H1 (cell line): ENCODE measurements at regions not wholly inside any gene's neighbourhood (a gene's known extent, or its start where the extent isn't known, plus 50 kb on each side); places are given as distances from the start of the nearest gene placed in this dataset.

Experiments used
- CTCF ChIA-PET: fragments of 300-600 bp; sonication (Branson Sonifier 250); formaldehyde crosslinking; loops from one replicate; lab custom pipeline; 2021; ENCODE audit not compliant: partially characterized antibody; lab: Charles Lee
- POLR2A ChIA-PET: fragments of 300-600 bp; sonication (Branson Sonifier 250); formaldehyde crosslinking; loops from one replicate; lab custom pipeline; 2021; ENCODE audit warnings: inconsistent platforms; ENCODE audit not compliant: partially characterized antibody; lab: Charles Lee
- DNase-seq, 2 experiments: peaks; one replicate each; pipeline versions ENCODE4 v3.0.0 to v3.0.0-alpha.2; 2010 to 2022; ENCODE audit warnings: low spot score in 2 of 2, low read depth in 1 of 2, mixed read lengths in 1 of 2
- FAIRE-seq: peaks from 2 replicates; lab custom pipeline; 2011; peaks lifted over from hg19 to GRCh38; lab: Jason Lieb, UNC
- H2AFZ ChIP-seq: 2 replicates; pipeline ENCODE4 v1.8.1; 2012; ENCODE audit warnings: low read length, inconsistent platforms
- H2AK5ac ChIP-seq: 2 replicates; pipeline ENCODE4 v1.6.1; 2013; ENCODE audit warnings: low read depth, low read length
- H2BK120ac ChIP-seq: replicated peaks from 2 replicates; pipeline ENCODE3; 2013; ENCODE audit warnings: low read depth, low read length, inconsistent platforms
- H2BK12ac ChIP-seq: 2 replicates; pipeline ENCODE4 v1.6.1; 2013; ENCODE audit warnings: low read depth, low read length
- H2BK15ac ChIP-seq: 2 replicates; pipeline ENCODE4 v1.6.1; 2013; ENCODE audit warnings: low read length
- H2BK20ac ChIP-seq: 2 replicates; pipeline ENCODE4 v1.6.1; 2013; ENCODE audit warnings: low read length
- H2BK5ac ChIP-seq: 2 replicates; pipeline ENCODE4 v1.6.1; 2013; ENCODE audit warnings: low read depth, low read length
- H3K14ac ChIP-seq: 2 replicates; pipeline ENCODE4 v1.6.1; 2013; ENCODE audit warnings: inconsistent platforms; ENCODE audit not compliant: insufficient read length
- H3K18ac ChIP-seq: 2 replicates; pipeline ENCODE4 v1.6.1; 2013; ENCODE audit warnings: low read length; ENCODE audit errors: extremely low read depth
- H3K23ac ChIP-seq: 2 replicates; pipeline ENCODE4 v1.6.1; 2013; ENCODE audit warnings: inconsistent platforms; ENCODE audit not compliant: insufficient read length
- H3K23me2 ChIP-seq: 2 replicates; pipeline ENCODE4 v1.6.1; 2013; ENCODE audit warnings: low read depth, low read length
- H3K27ac ChIP-seq: 2 replicates; pipeline ENCODE4 v1.6.1; 2011; ENCODE audit warnings: low read depth, low read length, inconsistent platforms
- H3K27me3 ChIP-seq, 4 experiments: replicated peaks in 1 of 4; 1 replicate in 1 of 4; 2 replicates in 3 of 4; pipeline versions ENCODE4 v1.6.1 to v1.8.1; 2011 to 2013; ENCODE audit warnings: low read length in 3 of 4, mild to moderate bottlenecking in 3 of 4, inconsistent platforms in 2 of 4, mixed read lengths in 2 of 4, moderate library complexity in 1 of 4; ENCODE audit not compliant: control insufficient read depth in 3 of 4, insufficient read depth in 3 of 4; ENCODE audit errors: extremely low read depth in 1 of 4
- H3K36me3 ChIP-seq, 4 experiments: 2 replicates each; pipeline versions ENCODE4 v1.6.1 to v1.8.1; 2011 to 2013; ENCODE audit warnings: mild to moderate bottlenecking in 4 of 4, low read length in 3 of 4, moderate library complexity in 2 of 4, control low read depth in 1 of 4, inconsistent platforms in 1 of 4; ENCODE audit not compliant: insufficient read depth in 4 of 4, control insufficient read depth in 2 of 4
- H3K4ac ChIP-seq: replicated peaks from 2 replicates; pipeline ENCODE3; 2013; ENCODE audit warnings: low read length, low read depth, mixed read lengths, inconsistent platforms; ENCODE audit not compliant: insufficient read length
- H3K4me1 ChIP-seq, 4 experiments: replicated peaks in 1 of 4; 1 replicate in 1 of 4; 2 replicates in 3 of 4; pipeline versions ENCODE4 v1.6.1 to v1.8.1; 2011 to 2013; ENCODE audit warnings: low read length in 3 of 4, inconsistent platforms in 2 of 4, mixed read lengths in 1 of 4; ENCODE audit not compliant: insufficient read depth in 4 of 4, control insufficient read depth in 3 of 4
- H3K4me2 ChIP-seq, 2 experiments: 2 replicates each; pipeline versions ENCODE4 v1.6.1 to v1.8.1; 2011 to 2013; ENCODE audit warnings: low read depth in 2 of 2, low read length in 2 of 2, control low read depth in 1 of 2, inconsistent platforms in 1 of 2, mild to moderate bottlenecking in 1 of 2; ENCODE audit not compliant: insufficient read depth in 1 of 2
- H3K4me3 ChIP-seq, 4 experiments: fragments of 200-600, 300-600 bp in 1 of 4; sonication (generic), shearing (Covaris generic), sonication (Bioruptor Twin) in 1 of 4; 2 replicates each; pipeline versions ENCODE4 v1.5.1 to v1.8.1; 2011 to 2016; ENCODE audit warnings: low read length in 4 of 4, low read depth in 3 of 4, control low read depth in 2 of 4, inconsistent platforms in 2 of 4, mild to moderate bottlenecking in 2 of 4, mixed read lengths in 1 of 4, moderate library complexity in 1 of 4; ENCODE audit not compliant: insufficient read depth in 2 of 4; ENCODE audit errors: extremely low read depth in 1 of 4
- H3K56ac ChIP-seq: replicated peaks from 2 replicates; pipeline ENCODE3; 2013; ENCODE audit warnings: low read depth, mild to moderate bottlenecking, mixed read lengths, low read length, inconsistent platforms; ENCODE audit not compliant: insufficient read length
- H3K79me1 ChIP-seq: 2 replicates; pipeline ENCODE4 v1.6.1; 2013; ENCODE audit warnings: low read depth, low read length, control low read depth
- H3K79me2 ChIP-seq, 2 experiments: 2 replicates each; pipeline versions ENCODE4 v1.6.1 to v1.8.1; 2012 to 2013; ENCODE audit warnings: low read length in 2 of 2, mild to moderate bottlenecking in 2 of 2, inconsistent platforms in 1 of 2; ENCODE audit not compliant: insufficient read depth in 2 of 2, control insufficient read depth in 1 of 2
- H3K9ac ChIP-seq, 4 experiments: replicated peaks in 1 of 4; 1 replicate in 1 of 4; 2 replicates in 3 of 4; pipeline versions ENCODE4 v1.6.1 to v1.8.1; 2011 to 2013; ENCODE audit warnings: low read depth in 3 of 4, low read length in 3 of 4, control low read depth in 2 of 4, mild to moderate bottlenecking in 2 of 4, moderate library complexity in 2 of 4, inconsistent platforms in 1 of 4; ENCODE audit errors: extremely low read depth in 1 of 4
- H3K9me3 ChIP-seq, 2 experiments: 2 replicates each; pipeline versions ENCODE4 v1.6.1 to v1.8.1; 2012 to 2013; ENCODE audit warnings: mild to moderate bottlenecking in 2 of 2, moderate library complexity in 2 of 2, control low read depth in 1 of 2, inconsistent platforms in 1 of 2, low read depth in 1 of 2, low read length in 1 of 2, mixed read lengths in 1 of 2; ENCODE audit not compliant: insufficient read depth in 2 of 2
- H4K20me1 ChIP-seq, 2 experiments: replicated peaks in 1 of 2; 2 replicates each; pipeline versions ENCODE3 to v1.8.1; 2011 to 2013; ENCODE audit warnings: inconsistent platforms in 2 of 2, low read length in 2 of 2, mild to moderate bottlenecking in 1 of 2; ENCODE audit not compliant: insufficient read depth in 2 of 2, control insufficient read depth in 1 of 2
- H4K5ac ChIP-seq: 2 replicates; pipeline ENCODE4 v1.6.1; 2013; ENCODE audit warnings: low read length, low read depth, mixed read lengths, inconsistent platforms; ENCODE audit not compliant: insufficient read length
- H4K8ac ChIP-seq: 2 replicates; pipeline ENCODE4 v1.8.0; 2013; ENCODE audit warnings: mild to moderate bottlenecking, moderate library complexity, low read length, inconsistent platforms; ENCODE audit not compliant: insufficient read depth; ENCODE audit errors: extremely low read depth
- H4K91ac ChIP-seq: replicated peaks from 2 replicates; pipeline ENCODE3; 2013; ENCODE audit warnings: low read length, mixed read lengths, inconsistent platforms; ENCODE audit not compliant: insufficient read length
- CEBPB ChIP-seq: IDR thresholded peaks from 2 replicates; pipeline ENCODE4 v1.6.1; 2012; ENCODE audit warnings: low read depth, low read length
- SIX5 ChIP-seq: IDR thresholded peaks from 2 replicates; pipeline ENCODE4 v1.6.1; 2011; ENCODE audit warnings: mild to moderate bottlenecking, low read depth, low read length
- WGBS, 2 experiments: shearing (Covaris generic) in 1 of 2; methylation state at CpG; one replicate each; pipeline versions ENCODE4 v1.1.6 to v1.1.7; 2013 to 2015; ENCODE audit warnings: low lambda C conversion rate in 2 of 2, mixed read lengths in 2 of 2, inconsistent platforms in 1 of 2, low coverage in 1 of 2, missing lambda C conversion rate in 1 of 2; ENCODE audit not compliant: insufficient replicate concordance in 2 of 2, insufficient coverage in 1 of 2, insufficient read length in 1 of 2; ENCODE audit errors: extremely low coverage in 1 of 2, missing lambda C conversion rate in 1 of 2; 5-methylcytosine and 5-hydroxymethylcytosine counted together

DNA sequence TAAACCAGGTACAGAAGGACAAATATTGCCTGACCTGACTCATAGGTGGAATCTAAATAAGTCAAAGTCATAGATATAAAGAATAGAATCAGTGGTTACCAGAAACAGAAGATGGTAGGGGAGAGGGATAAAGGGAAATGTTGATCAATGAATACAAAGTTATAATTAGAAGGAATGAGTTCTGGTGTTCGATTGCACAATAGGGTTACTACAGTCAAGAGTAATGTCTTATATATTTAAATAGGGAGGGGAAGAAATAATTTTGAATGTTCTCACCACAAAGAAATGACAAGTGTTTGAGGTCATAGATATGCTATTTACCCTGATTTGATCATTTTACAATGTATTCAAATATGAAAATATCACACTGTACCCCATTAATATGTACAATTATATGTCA, 1541.2 kb downstream of the SLITRK1 start:
- H3K9me3 ChIP-seq, result no peaks in the 10 kb centered on the region
- no peaks in the 10 kb centered on the region for H3K27me3 ChIP-seq

More for the DNA sequence above, 1541.2 kb downstream of the SLITRK1 start:
- H4K20me1 ChIP-seq, result no peaks in the 10 kb centered on the region
- no peak for TF ChIP-seq SIX5
- TF ChIP-seq CEBPB, result peak; percentile 33; the same call in 1 of the 2 replicates
- TF ChIP-seq, all 59 proteins: peak for 1
- Histone ChIP-seq H3K36me3 (no peaks in the 10 kb centered on the region), H3K79me1 (no peaks in the 10 kb centered on the region), H2AFZ (no peak overlapping the region), H2BK5ac (no peak overlapping the region), H2AK5ac (no peak overlapping the region), H2BK12ac (no peak overlapping the region), H4K91ac (no peak overlapping the region), H3K4me2 (no peak overlapping the region), H3K23ac (no peak overlapping the region), H2BK120ac (no peak overlapping the region), H3K4me3 (no peak overlapping the region), H4K5ac (no peak overlapping the region), H4K8ac (no peak overlapping the region), H3K18ac (no peak overlapping the region), H3K56ac (no peak overlapping the region), H3K4me1 (no peaks in the 10 kb centered on the region), H3K27ac (no peak overlapping the region), H3K23me2 (no peaks in the 10 kb centered on the region), H3K14ac (no peak overlapping the region), H2BK20ac (no peak overlapping the region), H3K9ac (no peak overlapping the region), H3K79me2 (no peaks in the 10 kb centered on the region), H3K4ac (no peak overlapping the region), H2BK15ac (no peak overlapping the region)
- FAIRE-seq, result no peak
- POLR2A ChIA-PET, result no interaction called here
- CTCF ChIA-PET, result no interaction called here
- no peak for DNase-seq
- 94% methylated on average over 1 of the region's 1 CpG; no CpG with 5 or more reads in 1 of the 2 experiments for WGBS, 2 experiments
